ENCODE measurements at regions not wholly inside any gene's neighbourhood (a gene's known extent, or its start where the extent isn't known, plus 50 kb on each side); places are given as distances from the start of the nearest gene placed in this dataset.

GRCh38 chr10:29836396-29836795 is 201.6 kb upstream of the SVIL start (continued):
- TF ChIP-seq ZNF350 (tag by site-specific recombination; IDR thresholded peaks at IDR 0.05) (no peak), TSHZ1 (tag by site-specific recombination; IDR thresholded peaks at IDR 0.05; ENCODE audit: borderline replicate concordance) (no peak), ZNF585B (tag by site-specific recombination; IDR thresholded peaks at IDR 0.05) (no peak), KLF10 (tag by site-specific recombination; IDR thresholded peaks at IDR 0.05) (no peak), ZNF302 (tag by site-specific recombination; IDR thresholded peaks at IDR 0.05; ENCODE audit: low read depth) (no peak), ZNF169 (tag by site-specific recombination; IDR thresholded peaks at IDR 0.05) (no peak), ZNF335 (tag by site-specific recombination; conservative IDR thresholded peaks at IDR 0.05) (no peak), SP3 (tag by site-specific recombination; IDR thresholded peaks at IDR 0.05) (no peak), ZNF148 (tag by site-specific recombination; IDR thresholded peaks at IDR 0.05; ENCODE audit: borderline replicate concordance) (no peak)
- TF ChIP-seq, protein P1, sequence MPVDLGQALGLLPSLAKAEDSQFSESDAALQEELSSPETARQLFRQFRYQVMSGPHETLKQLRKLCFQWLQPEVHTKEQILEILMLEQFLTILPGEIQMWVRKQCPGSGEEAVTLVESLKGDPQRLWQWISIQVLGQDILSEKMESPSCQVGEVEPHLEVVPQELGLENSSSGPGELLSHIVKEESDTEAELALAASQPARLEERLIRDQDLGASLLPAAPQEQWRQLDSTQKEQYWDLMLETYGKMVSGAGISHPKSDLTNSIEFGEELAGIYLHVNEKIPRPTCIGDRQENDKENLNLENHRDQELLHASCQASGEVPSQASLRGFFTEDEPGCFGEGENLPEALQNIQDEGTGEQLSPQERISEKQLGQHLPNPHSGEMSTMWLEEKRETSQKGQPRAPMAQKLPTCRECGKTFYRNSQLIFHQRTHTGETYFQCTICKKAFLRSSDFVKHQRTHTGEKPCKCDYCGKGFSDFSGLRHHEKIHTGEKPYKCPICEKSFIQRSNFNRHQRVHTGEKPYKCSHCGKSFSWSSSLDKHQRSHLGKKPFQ (tag by site-specific recombination; IDR thresholded peaks at IDR 0.05), result no peak

GRCh38 chr10:29835055-29835454 is 200.3 kb upstream of the SVIL start:
- H3K4me1 ChIP-seq (ENCODE audit: control insufficient read depth, insufficient read depth, low read length), result no peaks in the 10 kb centered on the region; the same call in 1 of the 2 replicates
- TF ChIP-seq ZNF654 (tag by site-specific recombination; IDR thresholded peaks at IDR 0.05; ENCODE audit: low read depth), result no peak
- TF ChIP-seq, protein P2, sequence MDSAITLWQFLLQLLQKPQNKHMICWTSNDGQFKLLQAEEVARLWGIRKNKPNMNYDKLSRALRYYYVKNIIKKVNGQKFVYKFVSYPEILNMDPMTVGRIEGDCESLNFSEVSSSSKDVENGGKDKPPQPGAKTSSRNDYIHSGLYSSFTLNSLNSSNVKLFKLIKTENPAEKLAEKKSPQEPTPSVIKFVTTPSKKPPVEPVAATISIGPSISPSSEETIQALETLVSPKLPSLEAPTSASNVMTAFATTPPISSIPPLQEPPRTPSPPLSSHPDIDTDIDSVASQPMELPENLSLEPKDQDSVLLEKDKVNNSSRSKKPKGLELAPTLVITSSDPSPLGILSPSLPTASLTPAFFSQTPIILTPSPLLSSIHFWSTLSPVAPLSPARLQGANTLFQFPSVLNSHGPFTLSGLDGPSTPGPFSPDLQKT (IDR thresholded peaks at IDR 0.05; ENCODE audit: borderline replicate concordance, low read depth, low read length), result no peak
- no peak for TF ChIP-seq ZNF585B (tag by site-specific recombination; IDR thresholded peaks at IDR 0.05)
- TF ChIP-seq ZNF776 (tag by site-specific recombination; IDR thresholded peaks at IDR 0.05; ENCODE audit: borderline replicate concordance), result no peak
- TF ChIP-seq ZNF266 (tag by site-specific recombination; IDR thresholded peaks at IDR 0.05; ENCODE audit: low read depth), result no peak
- TF ChIP-seq ZFP37 (tag by site-specific recombination; IDR thresholded peaks at IDR 0.05), result no peak
- TF ChIP-seq ZNF518A (tag by site-specific recombination; conservative IDR thresholded peaks at IDR 0.05; ENCODE audit: low read depth), result no peak
- no peaks in the 10 kb centered on the region for H3K9me3 ChIP-seq (ENCODE audit: control insufficient read depth, insufficient read depth, low read depth, low read length)
- no peak overlapping the region for H3K4me3 ChIP-seq (ENCODE audit: low read depth, low read length)
- no peak overlapping the region for H3K27ac ChIP-seq (ENCODE audit: extremely low read depth, low read depth, low read length)
- ChIA-PET CTCF (interaction anchor here (0.6 to 1.5 kb wide), 2 partner anchors 23 to 318 kb away, joined by 4 to 5 read pairs; no protein-coding TSS in a partner anchor), POLR2A (no interaction called here)
- H3K36me3 ChIP-seq (ENCODE audit: control insufficient read depth in 2 of 2, insufficient read depth in 1 of 2, low read length in 2 of 2), result no peaks in the 10 kb centered on the region
